Jurkat, Clone E6-1 (cell line): ENCODE measurements at regions not wholly inside any gene's neighbourhood (a gene's known extent, or its start where the extent isn't known, plus 50 kb on each side); places are given as distances from the start of the nearest gene placed in this dataset.
"Not testable (repeated sequence)": the region's sequence is repeated elsewhere in the genome, so short reads cannot be mapped to it uniquely, and the experiment has no call there.

ENCODE experiments used
- DNase-seq: peaks from one replicate; pipeline ENCODE4 v3.0.0-alpha.2; 2011; ENCODE audit warnings: low read depth, low spot score
- H3K4me3 ChIP-seq: 2 replicates; pipeline ENCODE4 v1.5.1; 2011; ENCODE audit warnings: mild to moderate bottlenecking, low read length, control low read depth, moderate library complexity

- DNase-seq, H3K4me3 ChIP-seq: not testable (repeated sequence)
Measured at GRCh38 chr17:20633268-20634059, 53.9 kb downstream of the CDRT15L2 start.

- not testable (repeated sequence) for DNase-seq, H3K4me3 ChIP-seq
Measured at GRCh38 chr17:20640147-20640546, 60.6 kb downstream of the CDRT15L2 start.

- H3K4me3 ChIP-seq, DNase-seq: not testable (repeated sequence)
Measured at GRCh38 chr17:20646661-20647272, 67.2 kb downstream of the CDRT15L2 start.

- DNase-seq, H3K4me3 ChIP-seq: not testable (repeated sequence)
Measured at GRCh38 chr17:20649097-20649767, 69.7 kb downstream of the CDRT15L2 start.

DNA sequence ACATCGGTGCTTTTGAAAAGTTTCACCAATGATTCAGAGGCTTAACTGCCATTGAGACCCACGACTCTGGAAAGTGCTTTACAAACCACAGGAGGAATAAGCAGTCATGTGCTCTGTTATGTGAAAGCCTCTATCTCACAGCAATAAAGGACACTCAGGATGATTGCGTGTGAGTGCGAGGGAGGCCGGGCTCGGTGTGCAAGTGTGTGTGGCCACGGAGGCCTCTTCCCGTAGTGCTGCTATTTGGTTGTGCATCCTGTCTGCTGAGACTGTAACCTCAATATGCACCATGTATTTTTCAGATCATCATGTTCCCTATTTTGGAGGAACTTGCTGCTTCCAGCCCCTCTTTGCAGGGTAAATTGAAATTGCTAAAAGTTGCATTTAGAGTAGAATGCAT is 71.5 kb downstream of the CDRT15L2 start:
- H3K4me3 ChIP-seq = not testable (repeated sequence)
- peak; percentile 8 for DNase-seq

DNA sequence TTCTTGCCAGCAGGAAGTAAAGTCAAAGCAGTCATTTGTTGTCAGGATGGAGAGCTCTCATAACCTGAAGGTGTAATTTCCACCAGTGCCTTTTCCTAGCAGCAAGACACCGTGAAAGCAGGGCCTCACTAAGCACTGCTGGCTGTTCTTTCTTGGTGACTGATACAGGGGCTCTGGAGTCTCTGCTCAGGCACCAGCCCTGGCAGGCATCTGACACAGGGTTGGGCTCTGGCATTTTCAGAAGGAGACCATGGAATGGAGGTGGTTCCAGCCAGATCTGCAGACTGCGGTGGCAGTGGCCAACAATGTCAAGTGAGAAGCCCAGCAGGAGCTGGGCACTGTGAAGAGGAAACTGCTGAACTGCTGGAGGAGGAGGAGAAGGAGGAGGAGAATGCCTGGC is 72.2 kb downstream of the CDRT15L2 start:
- DNase-seq, H3K4me3 ChIP-seq: not testable (repeated sequence)

DNA sequence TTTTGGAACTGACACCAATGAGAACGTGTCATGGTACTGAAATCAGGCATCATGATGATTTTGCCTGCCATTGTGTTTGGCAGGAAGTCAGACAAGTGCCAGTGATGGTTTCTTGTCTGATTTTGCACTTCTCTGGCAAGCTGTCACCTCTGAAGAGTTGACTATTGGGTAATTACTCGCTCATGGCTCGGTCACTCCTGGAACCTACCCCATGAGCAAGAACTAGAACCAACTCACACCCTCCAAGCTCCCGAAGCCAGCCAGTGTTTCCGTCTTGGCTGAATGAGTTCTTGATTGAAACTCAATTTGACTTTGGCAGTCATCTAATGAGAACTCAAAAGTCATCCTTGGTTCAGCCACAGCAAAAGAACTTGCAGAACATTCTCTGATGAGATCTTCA is 73.9 kb downstream of the CDRT15L2 start:
- H3K4me3 ChIP-seq, DNase-seq: not testable (repeated sequence)

DNA sequence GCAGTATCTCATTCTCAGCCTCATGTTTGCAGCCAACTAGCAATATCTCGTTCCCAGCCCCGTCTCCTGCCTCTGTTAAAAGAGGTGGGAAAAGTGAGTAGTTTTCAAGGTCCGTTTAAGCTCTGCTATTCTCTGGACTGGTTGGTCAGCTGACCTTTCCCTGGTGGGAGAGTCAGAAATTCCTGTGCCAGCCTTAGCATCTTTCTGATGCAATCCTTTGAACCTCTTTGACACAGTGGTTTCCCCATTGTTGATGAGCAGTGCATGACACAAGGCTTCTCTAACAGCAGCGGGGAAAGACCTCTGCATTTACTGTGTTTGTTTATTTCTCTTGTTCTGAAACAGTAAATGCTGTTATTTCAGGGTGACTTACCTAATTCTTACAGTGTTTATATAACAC is 74.6 kb downstream of the CDRT15L2 start:
- not testable (repeated sequence) for DNase-seq, H3K4me3 ChIP-seq

DNA sequence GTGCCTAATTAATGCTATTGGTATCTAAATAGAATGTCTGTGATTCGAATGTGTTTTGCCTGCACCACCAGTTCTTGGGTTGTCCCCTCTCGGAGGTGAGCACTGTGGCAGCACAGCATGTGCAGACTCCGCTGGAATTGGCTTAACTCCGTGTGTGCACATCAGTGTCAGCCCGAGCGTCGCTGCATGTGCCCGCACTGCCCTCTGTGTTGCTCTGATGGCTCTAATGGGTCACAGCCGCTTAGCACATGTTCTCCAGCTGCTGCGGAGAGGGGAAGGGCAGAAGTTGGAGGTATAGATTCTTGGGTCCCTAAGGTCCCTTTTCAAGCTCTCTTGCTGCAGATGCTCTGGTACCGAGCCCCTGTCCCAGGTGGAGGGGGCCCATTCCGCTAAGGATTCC is 75.1 kb downstream of the CDRT15L2 start:
- not testable (repeated sequence) for H3K4me3 ChIP-seq, DNase-seq

GRCh38 chr17:20665103-20665955 is 85.8 kb downstream of the CDRT15L2 start:
- H3K4me3 ChIP-seq, DNase-seq: not testable (repeated sequence)

DNA sequence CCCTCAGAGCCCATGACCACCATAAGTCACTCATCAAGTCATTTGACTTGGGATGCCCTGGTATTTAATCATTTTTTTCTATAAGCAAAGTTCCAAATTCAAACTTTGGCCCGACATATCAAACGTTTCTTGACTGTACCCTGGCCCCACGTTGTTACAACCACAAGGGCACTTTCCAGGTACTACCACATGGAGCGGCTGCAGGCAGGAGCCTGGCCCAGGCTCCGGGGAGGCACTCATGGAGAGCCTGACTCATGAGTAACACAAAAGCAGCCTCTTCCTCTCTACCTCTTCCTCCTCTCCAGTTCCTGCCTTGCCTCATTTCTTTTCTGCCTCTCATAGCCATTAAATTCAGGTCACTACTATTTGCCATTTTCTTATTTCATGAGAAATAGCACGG is 87.2 kb downstream of the CDRT15L2 start:
- DNase-seq, H3K4me3 ChIP-seq: not testable (repeated sequence)

DNA sequence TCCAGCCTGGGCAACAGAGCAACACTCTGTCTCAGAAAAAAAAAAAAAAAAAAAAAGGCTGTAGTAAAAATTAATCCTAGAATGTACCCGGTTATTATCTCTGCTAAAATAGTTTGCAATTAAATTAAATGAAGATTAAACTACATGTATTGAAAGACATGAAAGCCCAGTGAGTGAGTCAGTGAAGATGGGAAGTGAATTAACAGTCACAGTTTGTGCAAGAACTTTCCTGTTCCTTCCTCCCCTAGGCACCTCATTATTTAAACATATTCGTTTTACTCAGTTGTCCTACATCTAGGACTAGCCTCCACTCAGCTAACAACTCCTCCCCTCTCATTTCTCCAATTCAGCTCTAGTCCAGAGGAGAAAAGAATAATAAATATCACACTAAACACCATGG is 88.2 kb downstream of the CDRT15L2 start:
- not testable (repeated sequence) for H3K4me3 ChIP-seq, DNase-seq

DNA sequence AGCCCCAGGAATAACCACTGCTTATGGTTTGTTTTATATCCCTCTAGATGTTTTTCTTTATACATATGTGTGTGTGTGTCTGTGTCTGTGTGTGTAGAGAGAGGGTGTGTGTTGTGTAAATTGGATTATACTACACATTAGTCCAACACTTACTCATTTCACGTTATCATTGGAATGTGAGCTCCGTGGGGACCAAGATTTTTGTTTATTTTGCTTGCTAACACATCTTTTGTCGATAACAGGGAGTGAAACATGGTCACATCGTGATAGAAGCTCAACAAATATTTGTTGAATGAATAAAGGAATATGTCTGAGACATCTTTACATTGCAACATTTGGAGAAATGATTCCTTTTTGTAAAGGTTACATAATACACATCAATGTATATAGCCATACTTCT is 88.8 kb downstream of the CDRT15L2 start:
- DNase-seq, H3K4me3 ChIP-seq: not testable (repeated sequence)

DNA sequence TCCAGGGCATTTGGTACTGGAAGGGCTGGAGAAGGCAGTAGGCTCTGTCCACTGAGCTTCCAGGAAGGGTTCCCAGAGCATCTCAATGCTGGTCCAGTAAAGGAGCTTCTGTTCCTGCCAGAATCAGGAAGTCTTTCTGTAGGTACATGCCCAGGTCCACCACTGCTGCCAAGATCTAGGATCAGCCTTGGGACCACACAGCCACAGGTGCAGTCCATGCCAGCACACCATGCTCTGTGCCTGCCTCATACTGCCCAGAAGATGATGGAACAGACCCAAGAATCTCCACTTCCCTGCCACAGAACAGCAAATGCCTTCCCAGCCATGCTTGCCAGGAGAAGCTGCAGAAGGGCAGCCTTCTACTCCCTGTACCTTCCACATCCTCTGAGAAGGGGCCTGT is 89.3 kb downstream of the CDRT15L2 start:
- not testable (repeated sequence) for H3K4me3 ChIP-seq, DNase-seq

- DNase-seq = not testable (repeated sequence)
Measured at GRCh38 chr17:20670506-20670905, 91.0 kb downstream of the CDRT15L2 start.

DNA sequence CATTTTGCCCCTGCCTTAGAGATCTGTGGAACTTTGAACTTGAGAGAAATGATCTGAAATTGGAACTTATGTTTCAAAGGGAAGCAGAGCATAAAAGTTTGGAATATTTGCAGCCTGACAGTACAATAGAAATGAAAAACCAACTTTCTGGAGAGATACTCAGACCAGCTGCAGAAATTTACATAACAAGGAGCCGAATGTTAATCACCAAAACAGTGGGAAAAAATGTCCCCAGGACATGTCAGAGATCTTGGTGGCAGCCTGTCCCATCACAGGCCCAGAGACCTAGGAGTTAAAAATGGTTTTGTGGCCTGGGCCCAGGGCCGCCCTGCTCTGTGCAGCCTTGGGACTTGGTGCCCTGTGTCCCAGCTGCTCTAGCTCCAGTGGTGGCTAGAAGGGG is 94.8 kb downstream of the CDRT15L2 start:
- not testable (repeated sequence) for H3K4me3 ChIP-seq, DNase-seq

More at GRCh38 chr17:20670506-20670905, 91.0 kb downstream of the CDRT15L2 start:
- H3K4me3 ChIP-seq = not testable (repeated sequence)

GRCh38 chr17:20675707-20676106 is 96.2 kb downstream of the CDRT15L2 start:
- not testable (repeated sequence) for H3K4me3 ChIP-seq, DNase-seq

DNA sequence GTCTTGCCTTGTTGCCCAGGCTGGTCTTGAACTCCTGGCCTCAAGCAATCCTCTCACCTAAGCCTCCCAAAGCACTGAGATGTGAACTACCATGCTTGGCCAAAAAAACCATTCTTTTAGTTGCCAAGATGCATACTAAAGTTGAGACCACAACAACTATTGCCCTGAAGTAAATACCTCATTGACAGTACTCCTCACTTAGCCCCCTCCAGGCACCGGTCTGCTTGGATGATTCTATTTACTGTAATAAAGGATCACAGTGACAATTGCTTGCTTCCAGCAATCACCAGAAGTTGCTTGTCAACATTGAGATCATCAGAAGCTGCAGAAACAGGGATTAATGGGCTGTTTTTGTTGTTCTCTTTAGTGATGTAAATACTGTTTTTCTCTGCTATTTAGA is 97.1 kb downstream of the CDRT15L2 start:
- not testable (repeated sequence) for DNase-seq, H3K4me3 ChIP-seq

DNA sequence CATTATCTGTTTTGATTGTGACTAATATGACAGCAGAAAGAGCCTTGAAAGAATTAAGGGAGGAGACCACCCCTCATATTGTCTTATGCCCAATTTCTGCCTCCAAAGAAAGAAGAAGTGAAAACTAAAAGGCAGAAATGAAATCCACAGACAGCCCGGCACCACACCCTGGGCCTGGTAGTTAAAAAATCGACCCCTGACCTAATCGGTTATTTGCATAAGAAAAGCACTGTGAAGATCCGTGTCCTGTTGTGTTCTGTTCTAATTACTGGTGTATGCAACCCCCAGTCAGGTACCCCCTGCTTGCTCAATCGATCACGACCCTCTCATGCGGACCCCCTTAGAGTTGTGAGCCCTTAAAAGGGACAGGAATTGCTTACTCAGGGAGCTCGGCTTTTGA is 97.9 kb downstream of the CDRT15L2 start:
- not testable (repeated sequence) for DNase-seq, H3K4me3 ChIP-seq
